WTC11 (cell line): ENCODE measurements at regions not wholly inside any gene's neighbourhood (a gene's known extent, or its start where the extent isn't known, plus 50 kb on each side); places are given as distances from the start of the nearest gene placed in this dataset.

ENCODE experiments used
- ATAC-seq: fragments of 200-7000 bp; cut with Tn5 transposase; 2 replicates; pipeline ENCODE4 v1.10.0; 2021; ENCODE audit warnings: mild to moderate bottlenecking, moderate library complexity
- CTCF ChIA-PET: fragments of 300-600 bp; sonication (Branson Sonifier 250); formaldehyde crosslinking; loops from one replicate; lab custom pipeline; 2021; ENCODE audit warnings: antibody characterized with exemption; lab: Charles Lee
- POLR2A ChIA-PET: fragments of 350-600 bp; sonication (Branson Sonifier 250); formaldehyde crosslinking; loops from one replicate; lab custom pipeline; 2021; ENCODE audit warnings: antibody characterized with exemption; lab: Charles Lee
- DNase-seq: peaks from one replicate; pipeline ENCODE4 v3.0.0; 2021; ENCODE audit warnings: low spot score
- H3K27ac Mint-ChIP-seq: 2 replicates; pipeline ENCODE4 v1.8.0; 2021; ENCODE audit warnings: mixed read lengths
- H3K27me3 Mint-ChIP-seq: 2 replicates; pipeline ENCODE4 v1.8.0; 2021; ENCODE audit warnings: low read depth, mild to moderate bottlenecking, moderate library complexity, mixed read lengths
- H3K36me3 Mint-ChIP-seq: 2 replicates; pipeline ENCODE4 v1.8.0; 2021; ENCODE audit warnings: mixed read lengths
- H3K4me1 Mint-ChIP-seq: 2 replicates; pipeline ENCODE4 v1.8.0; 2022; ENCODE audit warnings: mixed read lengths
- H3K4me3 Mint-ChIP-seq: 2 replicates; pipeline ENCODE4 v1.8.0; 2021; ENCODE audit warnings: mild to moderate bottlenecking, moderate library complexity, mixed read lengths
- H3K9me3 Mint-ChIP-seq: 2 replicates; pipeline ENCODE4 v1.8.0; 2021; ENCODE audit warnings: mixed read lengths
- ATF2 ChIP-seq: sonication (generic); formaldehyde crosslinking; IDR thresholded peaks from 2 replicates; pipeline ENCODE4 v1.8.1; 2022; ENCODE audit warnings: low read depth, missing genetic modification reagents, borderline replicate concordance
- ELF4 ChIP-seq: sonication (generic); formaldehyde crosslinking; IDR thresholded peaks from 2 replicates; pipeline ENCODE4 v1.8.1; 2022; ENCODE audit warnings: low read depth, mild to moderate bottlenecking, moderate library complexity, missing genetic modification reagents
- ESRRA ChIP-seq: sonication (generic); formaldehyde crosslinking; IDR thresholded peaks from 2 replicates; pipeline ENCODE4 v1.8.1; 2022; ENCODE audit warnings: mild to moderate bottlenecking, missing genetic modification reagents, borderline replicate concordance
- FOXP1 ChIP-seq: sonication (generic); formaldehyde crosslinking; IDR thresholded peaks from 2 replicates; pipeline ENCODE4 v1.8.0; 2022; ENCODE audit warnings: missing genetic modification reagents, mild to moderate bottlenecking, moderate library complexity, borderline replicate concordance
- IRF1 ChIP-seq: sonication (generic); formaldehyde crosslinking; IDR thresholded peaks from 2 replicates; pipeline ENCODE4 v1.8.0; 2023; ENCODE audit warnings: missing genetic modification reagents
- JUN ChIP-seq: sonication (generic); formaldehyde crosslinking; IDR thresholded peaks from 2 replicates; pipeline ENCODE4 v1.8.0; 2023; ENCODE audit warnings: mild to moderate bottlenecking, missing genetic modification reagents
- MXD4 ChIP-seq: fragments of 250-450 bp; sonication (Bioruptor Pico); IDR thresholded peaks from 2 replicates; pipeline ENCODE4 v1.8.0; 2021; ENCODE audit warnings: mild to moderate bottlenecking, moderate library complexity, borderline replicate concordance
- NFATC4 ChIP-seq: fragments of 250-450 bp; sonication (Bioruptor Pico); IDR thresholded peaks from 2 replicates; pipeline ENCODE4 v1.9.0; 2021; ENCODE audit warnings: mild to moderate bottlenecking
- NR3C1 ChIP-seq: sonication (generic); formaldehyde crosslinking; conservative IDR thresholded peaks from 2 replicates; pipeline ENCODE4 v1.8.1; 2023; ENCODE audit warnings: low read depth, mild to moderate bottlenecking, missing genetic modification reagents
- OVOL2 ChIP-seq: fragments of 250-450 bp; sonication (Bioruptor Pico); IDR thresholded peaks from 2 replicates; pipeline ENCODE4 v1.9.0; 2021; ENCODE audit warnings: mild to moderate bottlenecking, borderline replicate concordance
- SOX15 ChIP-seq: fragments of 250-450 bp; sonication (Bioruptor Pico); IDR thresholded peaks from 2 replicates; pipeline ENCODE4 v1.9.0; 2021; ENCODE audit warnings: mild to moderate bottlenecking
- SP1 ChIP-seq: sonication (generic); formaldehyde crosslinking; conservative IDR thresholded peaks from 2 replicates; pipeline ENCODE4 v1.8.1; 2022; ENCODE audit warnings: missing genetic modification reagents
- TEAD4 ChIP-seq: sonication (generic); formaldehyde crosslinking; IDR thresholded peaks from 2 replicates; pipeline ENCODE4 v1.8.0; 2022; ENCODE audit warnings: mild to moderate bottlenecking, missing genetic modification reagents
- TP53 ChIP-seq: sonication (generic); formaldehyde crosslinking; IDR thresholded peaks from 2 replicates; pipeline ENCODE4 v1.8.1; 2023; ENCODE audit warnings: mild to moderate bottlenecking, missing genetic modification reagents
- ZBTB21 ChIP-seq: sonication (generic); formaldehyde crosslinking; IDR thresholded peaks from 2 replicates; pipeline ENCODE4 v1.8.1; 2023; ENCODE audit warnings: mild to moderate bottlenecking, missing genetic modification reagents, borderline replicate concordance
- ZNF219 ChIP-seq: sonication (generic); formaldehyde crosslinking; IDR thresholded peaks from 2 replicates; pipeline ENCODE4 v1.8.0; 2023; ENCODE audit warnings: missing genetic modification reagents, mild to moderate bottlenecking, borderline replicate concordance
- ZNF396 ChIP-seq: fragments of 250-450 bp; sonication (Bioruptor Pico); IDR thresholded peaks from 2 replicates; pipeline ENCODE4 v1.8.0; 2021; ENCODE audit warnings: mild to moderate bottlenecking, moderate library complexity, borderline replicate concordance
- ZNF416 ChIP-seq: fragments of 250-450 bp; sonication (Bioruptor Pico); IDR thresholded peaks from 2 replicates; pipeline ENCODE4 v1.9.0; 2021; ENCODE audit warnings: mild to moderate bottlenecking, inconsistent platforms
- ZSCAN18 ChIP-seq: fragments of 250-450 bp; sonication (Bioruptor Pico); IDR thresholded peaks from 2 replicates; pipeline ENCODE4 v2.1.2; 2022; ENCODE audit warnings: mild to moderate bottlenecking, moderate library complexity
- TF ChIP-seq, protein P1 (sequence below): fragments of 250-450 bp; sonication (Bioruptor Pico); IDR thresholded peaks from 2 replicates; pipeline ENCODE4 v1.9.0; 2021; ENCODE audit warnings: mild to moderate bottlenecking, borderline replicate concordance
- TF ChIP-seq, protein P2 (sequence below): sonication (generic); formaldehyde crosslinking; IDR thresholded peaks from 2 replicates; pipeline ENCODE4 v1.8.1; 2023; ENCODE audit warnings: mild to moderate bottlenecking, missing genetic modification reagents
- TF ChIP-seq, protein P3 (sequence below): sonication (generic); formaldehyde crosslinking; IDR thresholded peaks from 2 replicates; pipeline ENCODE4 v1.8.1; 2022; ENCODE audit warnings: mild to moderate bottlenecking, moderate library complexity, missing genetic modification reagents

DNA sequence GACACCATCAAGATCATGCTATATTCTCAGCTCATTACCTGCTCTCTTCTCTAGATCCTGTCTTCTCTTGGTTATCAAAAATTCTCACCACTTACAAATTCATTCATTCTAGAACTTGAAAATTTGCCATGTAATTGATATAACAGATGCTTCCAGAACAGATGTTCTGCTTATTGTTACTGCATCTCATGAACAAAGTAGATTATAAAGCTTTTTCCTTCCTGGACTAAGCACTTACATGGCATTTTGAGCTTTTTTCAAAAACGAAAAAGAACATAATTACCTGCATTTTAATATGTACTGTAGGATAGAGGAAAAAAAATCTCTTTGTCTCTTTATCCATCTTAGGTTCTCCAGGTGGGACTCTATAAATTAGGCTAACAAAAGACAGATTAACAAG lies 79.6 kb upstream of the CREB1 start (continued):
- TF ChIP-seq, protein P1, sequence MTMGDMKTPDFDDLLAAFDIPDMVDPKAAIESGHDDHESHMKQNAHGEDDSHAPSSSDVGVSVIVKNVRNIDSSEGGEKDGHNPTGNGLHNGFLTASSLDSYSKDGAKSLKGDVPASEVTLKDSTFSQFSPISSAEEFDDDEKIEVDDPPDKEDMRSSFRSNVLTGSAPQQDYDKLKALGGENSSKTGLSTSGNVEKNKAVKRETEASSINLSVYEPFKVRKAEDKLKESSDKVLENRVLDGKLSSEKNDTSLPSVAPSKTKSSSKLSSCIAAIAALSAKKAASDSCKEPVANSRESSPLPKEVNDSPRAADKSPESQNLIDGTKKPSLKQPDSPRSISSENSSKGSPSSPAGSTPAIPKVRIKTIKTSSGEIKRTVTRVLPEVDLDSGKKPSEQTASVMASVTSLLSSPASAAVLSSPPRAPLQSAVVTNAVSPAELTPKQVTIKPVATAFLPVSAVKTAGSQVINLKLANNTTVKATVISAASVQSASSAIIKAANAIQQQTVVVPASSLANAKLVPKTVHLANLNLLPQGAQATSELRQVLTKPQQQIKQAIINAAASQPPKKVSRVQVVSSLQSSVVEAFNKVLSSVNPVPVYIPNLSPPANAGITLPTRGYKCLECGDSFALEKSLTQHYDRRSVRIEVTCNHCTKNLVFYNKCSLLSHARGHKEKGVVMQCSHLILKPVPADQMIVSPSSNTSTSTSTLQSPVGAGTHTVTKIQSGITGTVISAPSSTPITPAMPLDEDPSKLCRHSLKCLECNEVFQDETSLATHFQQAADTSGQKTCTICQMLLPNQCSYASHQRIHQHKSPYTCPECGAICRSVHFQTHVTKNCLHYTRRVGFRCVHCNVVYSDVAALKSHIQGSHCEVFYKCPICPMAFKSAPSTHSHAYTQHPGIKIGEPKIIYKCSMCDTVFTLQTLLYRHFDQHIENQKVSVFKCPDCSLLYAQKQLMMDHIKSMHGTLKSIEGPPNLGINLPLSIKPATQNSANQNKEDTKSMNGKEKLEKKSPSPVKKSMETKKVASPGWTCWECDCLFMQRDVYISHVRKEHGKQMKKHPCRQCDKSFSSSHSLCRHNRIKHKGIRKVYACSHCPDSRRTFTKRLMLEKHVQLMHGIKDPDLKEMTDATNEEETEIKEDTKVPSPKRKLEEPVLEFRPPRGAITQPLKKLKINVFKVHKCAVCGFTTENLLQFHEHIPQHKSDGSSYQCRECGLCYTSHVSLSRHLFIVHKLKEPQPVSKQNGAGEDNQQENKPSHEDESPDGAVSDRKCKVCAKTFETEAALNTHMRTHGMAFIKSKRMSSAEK (CRISPR knock-in tag), result no peak
- TF ChIP-seq SOX15 (no peak), OVOL2 (CRISPR knock-in tag) (no peak), ZNF219 (CRISPR knock-in tag) (no peak), ATF2 (no peak), NFATC4 (CRISPR knock-in tag) (no peak), IRF1 (CRISPR knock-in tag) (no peak), TEAD4 (CRISPR knock-in tag) (no peak), TP53 (no peak), ZNF396 (CRISPR knock-in tag) (no peak), NR3C1 (CRISPR knock-in tag) (no peak), MXD4 (CRISPR knock-in tag) (no peak)
- TF ChIP-seq, protein P2, sequence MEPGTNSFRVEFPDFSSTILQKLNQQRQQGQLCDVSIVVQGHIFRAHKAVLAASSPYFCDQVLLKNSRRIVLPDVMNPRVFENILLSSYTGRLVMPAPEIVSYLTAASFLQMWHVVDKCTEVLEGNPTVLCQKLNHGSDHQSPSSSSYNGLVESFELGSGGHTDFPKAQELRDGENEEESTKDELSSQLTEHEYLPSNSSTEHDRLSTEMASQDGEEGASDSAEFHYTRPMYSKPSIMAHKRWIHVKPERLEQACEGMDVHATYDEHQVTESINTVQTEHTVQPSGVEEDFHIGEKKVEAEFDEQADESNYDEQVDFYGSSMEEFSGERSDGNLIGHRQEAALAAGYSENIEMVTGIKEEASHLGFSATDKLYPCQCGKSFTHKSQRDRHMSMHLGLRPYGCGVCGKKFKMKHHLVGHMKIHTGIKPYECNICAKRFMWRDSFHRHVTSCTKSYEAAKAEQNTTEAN (CRISPR knock-in tag), result no peak
- TF ChIP-seq, protein P3, sequence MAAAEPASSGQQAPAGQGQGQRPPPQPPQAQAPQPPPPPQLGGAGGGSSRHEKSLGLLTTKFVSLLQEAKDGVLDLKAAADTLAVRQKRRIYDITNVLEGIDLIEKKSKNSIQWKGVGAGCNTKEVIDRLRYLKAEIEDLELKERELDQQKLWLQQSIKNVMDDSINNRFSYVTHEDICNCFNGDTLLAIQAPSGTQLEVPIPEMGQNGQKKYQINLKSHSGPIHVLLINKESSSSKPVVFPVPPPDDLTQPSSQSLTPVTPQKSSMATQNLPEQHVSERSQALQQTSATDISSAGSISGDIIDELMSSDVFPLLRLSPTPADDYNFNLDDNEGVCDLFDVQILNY (CRISPR knock-in tag), result no peak

DNA sequence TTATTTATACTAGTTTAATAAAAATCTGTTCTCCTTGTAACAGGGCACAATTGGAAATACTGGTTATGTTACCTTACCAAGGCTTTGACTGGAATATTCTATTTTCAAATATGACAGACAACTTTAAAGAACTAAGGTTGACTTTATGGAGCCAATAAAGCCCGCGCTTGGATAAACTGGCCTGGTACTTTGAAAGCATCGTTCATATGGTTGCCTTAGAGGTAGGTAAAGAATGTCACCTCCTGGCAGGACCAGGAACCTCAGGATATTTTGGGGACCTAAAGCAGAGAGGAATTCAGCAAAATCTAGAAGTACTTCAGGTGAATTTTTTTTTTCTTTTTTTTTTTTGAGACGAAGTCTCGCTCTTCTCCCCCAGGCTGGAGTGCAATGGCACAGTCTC lies 71.2 kb upstream of the CREB1 start:
- CTCF ChIA-PET, result no interaction called here
- H3K27ac Mint-ChIP-seq, result no peak overlapping the region
- no peaks in the 10 kb centered on the region for H3K27me3 Mint-ChIP-seq
- H3K9me3 Mint-ChIP-seq, result peaks cover 13% of the 10 kb centered on the region
- H3K4me3 Mint-ChIP-seq, result no peak overlapping the region
- peaks cover 4% of the 10 kb centered on the region for H3K36me3 Mint-ChIP-seq
- POLR2A ChIA-PET, result no interaction called here
- ATAC-seq, result peak; percentile 55
- TF ChIP-seq ZSCAN18 (no peak), ZNF416 (no peak), FOXP1 (CRISPR knock-in tag) (no peak), ELF4 (CRISPR knock-in tag) (no peak), SP1 (CRISPR knock-in tag) (no peak), ESRRA (CRISPR knock-in tag) (no peak), JUN (CRISPR knock-in tag) (no peak), ZBTB21 (CRISPR knock-in tag) (no peak), ZNF219 (CRISPR knock-in tag) (no peak)
- no peak for DNase-seq
- H3K4me1 Mint-ChIP-seq, result peaks cover 5% of the 10 kb centered on the region; the same call in 1 of the 2 replicates
